ENCODE measurements at regions not wholly inside any gene's neighbourhood (a gene's known extent, or its start where the extent isn't known, plus 50 kb on each side); places are given as distances from the start of the nearest gene placed in this dataset.
"Not testable (repeated sequence)": the region's sequence is repeated elsewhere in the genome, so short reads cannot be mapped to it uniquely, and the experiment has no call there.

DNA sequence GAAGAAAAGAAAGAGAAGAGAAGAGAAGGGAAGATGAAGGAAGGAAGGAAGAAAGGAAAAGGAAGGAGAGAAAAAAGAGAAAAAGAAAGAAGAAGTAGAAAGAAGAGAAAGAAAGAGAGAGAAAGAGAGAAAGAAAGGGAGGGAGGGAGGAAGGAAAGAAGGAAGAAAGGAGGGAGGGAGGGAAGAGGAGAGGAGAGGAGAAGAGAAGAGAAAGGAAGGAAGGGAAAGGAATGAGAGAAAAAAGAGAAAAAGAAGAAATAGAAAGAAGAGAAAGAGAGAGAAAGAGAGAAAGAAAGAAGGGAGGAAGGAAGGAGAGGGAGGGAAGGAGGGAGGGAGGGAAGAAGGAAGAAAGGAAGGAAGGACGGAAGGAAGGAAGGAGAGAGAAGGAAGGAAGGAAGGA is 217.9 kb upstream of the POU1F1 start:
- TF ChIP-seq POLR2A (IDR thresholded peaks at IDR 0.05), result no peak
- TF ChIP-seq, protein P1, sequence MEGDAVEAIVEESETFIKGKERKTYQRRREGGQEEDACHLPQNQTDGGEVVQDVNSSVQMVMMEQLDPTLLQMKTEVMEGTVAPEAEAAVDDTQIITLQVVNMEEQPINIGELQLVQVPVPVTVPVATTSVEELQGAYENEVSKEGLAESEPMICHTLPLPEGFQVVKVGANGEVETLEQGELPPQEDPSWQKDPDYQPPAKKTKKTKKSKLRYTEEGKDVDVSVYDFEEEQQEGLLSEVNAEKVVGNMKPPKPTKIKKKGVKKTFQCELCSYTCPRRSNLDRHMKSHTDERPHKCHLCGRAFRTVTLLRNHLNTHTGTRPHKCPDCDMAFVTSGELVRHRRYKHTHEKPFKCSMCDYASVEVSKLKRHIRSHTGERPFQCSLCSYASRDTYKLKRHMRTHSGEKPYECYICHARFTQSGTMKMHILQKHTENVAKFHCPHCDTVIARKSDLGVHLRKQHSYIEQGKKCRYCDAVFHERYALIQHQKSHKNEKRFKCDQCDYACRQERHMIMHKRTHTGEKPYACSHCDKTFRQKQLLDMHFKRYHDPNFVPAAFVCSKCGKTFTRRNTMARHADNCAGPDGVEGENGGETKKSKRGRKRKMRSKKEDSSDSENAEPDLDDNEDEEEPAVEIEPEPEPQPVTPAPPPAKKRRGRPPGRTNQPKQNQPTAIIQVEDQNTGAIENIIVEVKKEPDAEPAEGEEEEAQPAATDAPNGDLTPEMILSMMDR (IDR thresholded peaks at IDR 0.05), result no peak
- no peak for DNase-seq (ENCODE audit: low spot score in 2 of 2)
- H3K4me3 ChIP-seq (ENCODE audit: low read depth, poor library complexity, severe bottlenecking), result no peak overlapping the region
- intact Hi-C loops (cut with DNase I; ENCODE audit: low total_unique reads), result no loop called here
- WGBS, 2 donors, result 90% methylated on average over 1 of the region's 1 CpG; no CpG with 5 or more reads in 1 of the 2 donors

GRCh38 chr3:87491843-87492242 is 215.5 kb upstream of the POU1F1 start:
- 74 to 85% methylated on average over 2 of the region's 2 CpGs for WGBS, 2 donors
- TF ChIP-seq, protein P1 (IDR thresholded peaks at IDR 0.05), result no peak
- no peak for TF ChIP-seq POLR2A (IDR thresholded peaks at IDR 0.05)
- DNase-seq (ENCODE audit: low spot score in 2 of 2), result no peak
- intact Hi-C loops (cut with DNase I; ENCODE audit: low total_unique reads), result no loop called here
- no peak overlapping the region for H3K4me3 ChIP-seq (ENCODE audit: low read depth, poor library complexity, severe bottlenecking)

DNA sequence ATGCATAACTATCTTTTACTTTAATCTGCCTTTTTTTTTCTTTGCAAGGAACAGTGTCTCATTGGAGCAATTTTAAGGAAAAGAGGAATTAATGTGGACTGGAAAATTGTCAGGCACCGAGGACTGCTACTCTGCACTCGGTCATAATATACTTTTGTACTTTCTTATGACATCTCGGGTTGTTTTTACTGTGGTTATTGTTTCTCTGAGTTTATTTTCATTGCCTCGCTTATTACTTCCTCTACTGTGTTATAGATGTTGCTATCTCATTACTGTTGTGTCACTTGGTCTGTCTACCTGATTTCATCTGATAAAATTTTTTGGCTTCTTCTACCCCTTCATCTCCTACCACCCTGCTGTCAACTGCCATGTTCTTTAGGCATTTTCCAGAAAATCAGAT is 213.5 kb upstream of the POU1F1 start:
- WGBS, 2 donors, result 56 to 63% methylated on average over 4 of the region's 4 CpGs
- TF ChIP-seq, protein P1 (IDR thresholded peaks at IDR 0.05), result no peak
- TF ChIP-seq POLR2A (IDR thresholded peaks at IDR 0.05), result no peak
- no peak for DNase-seq (ENCODE audit: low spot score in 2 of 2)
- no peak overlapping the region for H3K4me3 ChIP-seq (ENCODE audit: low read depth, poor library complexity, severe bottlenecking)
- intact Hi-C loops (cut with DNase I; ENCODE audit: low total_unique reads), result no loop called here

DNA sequence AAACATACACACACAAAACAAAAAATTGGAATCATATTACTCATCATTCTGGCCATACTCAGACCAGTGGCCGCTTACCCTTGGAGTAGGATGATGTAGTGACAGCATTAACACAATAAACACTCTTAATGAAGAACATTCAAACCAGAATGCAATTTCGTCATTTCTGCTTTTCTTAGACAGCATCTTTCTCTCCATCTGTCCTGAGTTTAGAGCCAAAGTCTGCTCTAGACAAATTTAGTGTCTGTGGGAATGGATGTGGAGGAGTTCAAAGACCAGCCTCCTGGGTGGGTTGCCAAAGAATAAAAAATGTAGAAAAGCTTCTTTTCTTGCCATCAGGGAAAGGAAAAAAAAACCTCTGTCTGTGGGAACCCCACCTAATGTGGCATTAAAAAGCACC is 212.4 kb upstream of the POU1F1 start:
- WGBS, 2 donors, result 40 to 50% methylated on average over 2 of the region's 2 CpGs
- DNase-seq (ENCODE audit: low spot score in 2 of 2), result no peak
- H3K4me3 ChIP-seq (ENCODE audit: low read depth, poor library complexity, severe bottlenecking), result no peak overlapping the region
- TF ChIP-seq, protein P1 (IDR thresholded peaks at IDR 0.05), result no peak
- TF ChIP-seq POLR2A (IDR thresholded peaks at IDR 0.05), result no peak
- intact Hi-C loops (cut with DNase I; ENCODE audit: low total_unique reads), result no loop called here

GRCh38 chr3:87486635-87487034 is 210.3 kb upstream of the POU1F1 start:
- DNase-seq (ENCODE audit: low spot score in 2 of 2); H3K4me3 ChIP-seq (ENCODE audit: low read depth, poor library complexity, severe bottlenecking); intact Hi-C loops (cut with DNase I; ENCODE audit: low total_unique reads): not testable (repeated sequence)
- WGBS, 2 donors, result 65 to 71% methylated on average over 3 of the region's 3 CpGs

DNA sequence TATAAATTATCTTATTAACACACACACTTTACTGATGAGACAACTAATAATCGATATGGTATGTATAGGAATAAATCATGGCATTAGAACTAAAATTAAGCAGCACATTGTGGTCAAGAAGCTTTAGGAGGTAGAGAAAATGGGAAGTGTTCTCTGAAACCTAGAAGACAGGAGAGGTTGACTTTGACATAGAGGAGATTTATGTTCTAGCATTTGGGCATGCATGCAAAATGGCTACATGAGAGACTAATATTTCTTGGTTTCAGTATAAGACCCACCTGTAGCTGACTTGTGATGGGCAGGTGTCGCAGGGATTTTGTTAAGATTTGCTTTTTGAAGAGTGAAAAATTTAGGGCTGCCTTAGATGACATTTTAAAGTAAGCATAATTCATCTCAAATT is 209.7 kb upstream of the POU1F1 start:
- intact Hi-C loops (cut with DNase I; ENCODE audit: low total_unique reads), result no loop called here
- 0 to 46% methylated on average over 2 of the region's 2 CpGs for whole genome bisulfite sequencing, 2 donors
- no peak overlapping the region for H3K4me3 ChIP-seq (ENCODE audit: low read depth, poor library complexity, severe bottlenecking)
- TF ChIP-seq, protein P1 (IDR thresholded peaks at IDR 0.05), result no peak
- TF ChIP-seq POLR2A (IDR thresholded peaks at IDR 0.05), result no peak
- DNase-seq (ENCODE audit: low spot score in 2 of 2), result no peak

All from lower leg skin (tissue), 4 donors.